ENCODE measurements at regions not wholly inside any gene's neighbourhood (a gene's known extent, or its start where the extent isn't known, plus 50 kb on each side); places are given as distances from the start of the nearest gene placed in this dataset.
"Not testable (repeated sequence)": the region's sequence is repeated elsewhere in the genome, so short reads cannot be mapped to it uniquely, and the experiment has no call there.

- no peak overlapping the region for H3K4me2 ChIP-seq (ENCODE audit: low read length)
- no peak overlapping the region for H2AFZ ChIP-seq (ENCODE audit: low read length)
- H3K9me3 ChIP-seq (ENCODE audit: low read length) = peaks cover 3% of the 10 kb centered on the region; the same call in 1 of the 2 replicates
- H3K4me3 ChIP-seq (ENCODE audit: low read depth, low read length, poor library complexity, severe bottlenecking) = no peak overlapping the region
- no peaks in the 10 kb centered on the region for H4K20me1 ChIP-seq (ENCODE audit: insufficient read depth, low read length)
- H3K27ac ChIP-seq (ENCODE audit: low read depth, low read length, poor library complexity, severe bottlenecking) = no peak overlapping the region
- no peaks in the 10 kb centered on the region for H3K36me3 ChIP-seq (ENCODE audit: insufficient read depth, low read length)
- no peak overlapping the region for H3K9ac ChIP-seq (ENCODE audit: low read length)
- no peaks in the 10 kb centered on the region for H3K79me2 ChIP-seq (ENCODE audit: insufficient read depth, low read length)
- no peaks in the 10 kb centered on the region for H3K9me2 ChIP-seq (ENCODE audit: low read depth, low read length)
- no peak for TF ChIP-seq CTCF (IDR thresholded peaks at IDR 0.05; ENCODE audit: low read length)
- no peak for TF ChIP-seq EZH2 (IDR thresholded peaks at IDR 0.05; ENCODE audit: borderline replicate concordance, low read length)
- H3K27me3 ChIP-seq (ENCODE audit: insufficient read depth, low read length) = no peaks in the 10 kb centered on the region
- H3F3A ChIP-seq (ENCODE audit: insufficient read depth, low read length) = no peaks in the 10 kb centered on the region
- no peaks in the 10 kb centered on the region for H3K4me1 ChIP-seq (ENCODE audit: insufficient read depth, low read length, severe bottlenecking)
Observed at GRCh38 chr10:81655986-81656385, 219.0 kb upstream of the NRG3 start.

- TF ChIP-seq CTCF (IDR thresholded peaks at IDR 0.05; ENCODE audit: low read length) (no peak), EZH2 (IDR thresholded peaks at IDR 0.05; ENCODE audit: borderline replicate concordance, low read length) (no peak)
- Histone ChIP-seq H3K9me3 (ENCODE audit: low read length) (no peaks in the 10 kb centered on the region), H3F3A (ENCODE audit: insufficient read depth, low read length) (no peaks in the 10 kb centered on the region), H2AFZ (ENCODE audit: low read length) (no peak overlapping the region), H3K4me3 (ENCODE audit: low read depth, low read length, poor library complexity, severe bottlenecking) (no peak overlapping the region), H3K4me1 (ENCODE audit: insufficient read depth, low read length, severe bottlenecking) (no peaks in the 10 kb centered on the region), H3K9ac (ENCODE audit: low read length) (no peak overlapping the region), H3K36me3 (ENCODE audit: insufficient read depth, low read length) (no peaks in the 10 kb centered on the region), H3K79me2 (ENCODE audit: insufficient read depth, low read length) (no peaks in the 10 kb centered on the region), H3K4me2 (ENCODE audit: low read length) (no peak overlapping the region), H3K27me3 (ENCODE audit: insufficient read depth, low read length) (no peaks in the 10 kb centered on the region), H3K9me2 (ENCODE audit: low read depth, low read length) (no peaks in the 10 kb centered on the region), H4K20me1 (ENCODE audit: insufficient read depth, low read length) (no peaks in the 10 kb centered on the region), H3K27ac (ENCODE audit: low read depth, low read length, poor library complexity, severe bottlenecking) (no peak overlapping the region)
Observed at GRCh38 chr10:81662837-81663236, 212.2 kb upstream of the NRG3 start.

- not testable (repeated sequence) for H3K9me3 ChIP-seq (ENCODE audit: low read length)
Observed at GRCh38 chr10:81664800-81665199, 210.2 kb upstream of the NRG3 start.

DNA sequence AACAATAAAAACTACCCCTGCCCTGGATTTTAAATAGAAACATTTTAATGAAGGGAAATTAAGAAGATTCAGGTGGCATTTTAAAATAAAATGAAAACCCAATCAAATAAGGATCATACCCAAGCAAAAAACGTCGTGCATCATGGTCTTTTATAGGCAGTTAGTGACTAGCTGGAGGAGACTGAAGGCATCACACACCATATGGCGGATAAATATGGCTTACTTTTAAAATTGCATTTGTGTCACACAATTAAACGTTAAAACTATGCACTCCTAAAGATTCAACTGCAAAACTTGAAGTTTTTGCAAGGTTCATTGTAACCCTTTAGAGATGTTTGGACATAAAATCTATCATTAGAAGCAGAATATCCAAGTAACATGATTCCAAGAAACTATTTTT lies 200.1 kb upstream of the NRG3 start:
- H3K27me3 ChIP-seq (ENCODE audit: insufficient read depth, low read length) = no peaks in the 10 kb centered on the region
- no peaks in the 10 kb centered on the region for H3F3A ChIP-seq (ENCODE audit: insufficient read depth, low read length)
- H3K27ac ChIP-seq (ENCODE audit: low read depth, low read length, poor library complexity, severe bottlenecking) = no peak overlapping the region
- no peak overlapping the region for H3K9ac ChIP-seq (ENCODE audit: low read length)
- no peaks in the 10 kb centered on the region for H3K9me2 ChIP-seq (ENCODE audit: low read depth, low read length)
- no peaks in the 10 kb centered on the region for H3K79me2 ChIP-seq (ENCODE audit: insufficient read depth, low read length)
- no peak for TF ChIP-seq EZH2 (IDR thresholded peaks at IDR 0.05; ENCODE audit: borderline replicate concordance, low read length)
- TF ChIP-seq CTCF (IDR thresholded peaks at IDR 0.05; ENCODE audit: low read length) = no peak
- no peaks in the 10 kb centered on the region for H3K4me1 ChIP-seq (ENCODE audit: insufficient read depth, low read length, severe bottlenecking)
- H3K4me3 ChIP-seq (ENCODE audit: low read depth, low read length, poor library complexity, severe bottlenecking) = no peak overlapping the region
- H4K20me1 ChIP-seq (ENCODE audit: insufficient read depth, low read length) = no peaks in the 10 kb centered on the region
- H3K9me3 ChIP-seq (ENCODE audit: low read length) = no peaks in the 10 kb centered on the region
- no peaks in the 10 kb centered on the region for H3K36me3 ChIP-seq (ENCODE audit: insufficient read depth, low read length)
- H2AFZ ChIP-seq (ENCODE audit: low read length) = no peak overlapping the region
- no peak overlapping the region for H3K4me2 ChIP-seq (ENCODE audit: low read length)

More at GRCh38 chr10:81664800-81665199, 210.2 kb upstream of the NRG3 start:
- H3K36me3 ChIP-seq (ENCODE audit: insufficient read depth, low read length); H3K27ac ChIP-seq (ENCODE audit: low read depth, low read length, poor library complexity, severe bottlenecking); H4K20me1 ChIP-seq (ENCODE audit: insufficient read depth, low read length); H3K9ac ChIP-seq (ENCODE audit: low read length); H3K4me2 ChIP-seq (ENCODE audit: low read length); H2AFZ ChIP-seq (ENCODE audit: low read length); H3K4me3 ChIP-seq (ENCODE audit: low read depth, low read length, poor library complexity, severe bottlenecking); H3K27me3 ChIP-seq (ENCODE audit: insufficient read depth, low read length); H3K4me1 ChIP-seq (ENCODE audit: insufficient read depth, low read length, severe bottlenecking); H3F3A ChIP-seq (ENCODE audit: insufficient read depth, low read length); H3K9me2 ChIP-seq (ENCODE audit: low read depth, low read length); H3K79me2 ChIP-seq (ENCODE audit: insufficient read depth, low read length): not testable (repeated sequence)
